GM18909 (cell line): ENCODE measurements at regions not wholly inside any gene's neighbourhood (a gene's known extent, or its start where the extent isn't known, plus 50 kb on each side); places are given as distances from the start of the nearest gene placed in this dataset.
"Not testable (repeated sequence)": the region's sequence is repeated elsewhere in the genome, so short reads cannot be mapped to it uniquely, and the experiment has no call there.

Experiments used
- ATAC-seq: cut with Tn5 transposase; IDR thresholded peaks from one replicate; pipeline ENCODE4 v1.9.1; 2021; ENCODE audit warnings: mild to moderate bottlenecking; ENCODE audit not compliant: unreplicated experiment, poor library complexity

- no peak for ATAC-seq
Observed at GRCh38 chr14:37650356-37651037, 55.1 kb downstream of the TTC6 start.

- ATAC-seq = no peak
Observed at GRCh38 chr14:37652042-37652441, 56.6 kb downstream of the TTC6 start.

DNA sequence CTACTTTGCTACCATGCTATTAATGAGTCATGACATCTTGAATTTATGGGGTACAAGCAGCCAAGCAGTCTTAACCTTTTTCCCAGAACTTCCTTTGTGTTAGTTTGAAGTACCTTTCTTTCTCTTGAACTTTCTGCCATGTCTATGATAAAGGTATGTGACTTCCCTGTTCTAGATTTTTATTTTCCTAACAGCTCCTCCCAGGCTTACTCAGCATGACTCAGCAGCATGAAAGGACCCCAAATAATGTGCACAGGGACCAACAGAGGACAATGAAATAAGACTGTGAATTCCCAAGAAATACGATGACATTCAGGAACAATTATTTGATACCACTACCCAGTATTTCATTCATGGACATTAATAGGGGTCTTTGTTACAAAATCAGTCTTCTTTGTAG, 60.0 kb downstream of the TTC6 start:
- no peak for ATAC-seq

- no peak for ATAC-seq
Observed at GRCh38 chr14:37658156-37658555, 62.7 kb downstream of the TTC6 start.

DNA sequence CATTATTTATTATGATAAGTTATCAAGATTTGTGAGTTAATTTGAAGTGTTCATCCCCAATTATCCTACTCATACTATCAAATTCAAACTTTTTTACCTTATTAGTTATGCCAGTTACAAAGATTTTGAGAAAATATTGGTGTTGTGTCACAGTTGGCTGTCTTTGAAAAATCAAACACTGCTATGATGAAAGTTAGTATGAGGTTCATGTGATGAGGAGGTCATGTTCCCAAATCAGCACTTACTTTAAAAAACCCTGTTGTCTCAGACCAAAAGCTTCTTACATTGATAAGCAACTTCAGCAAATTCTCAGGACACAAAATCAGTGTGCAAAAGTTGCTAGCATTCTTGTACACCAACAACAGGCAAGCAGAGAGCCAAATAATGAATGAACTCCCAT, 68.1 kb downstream of the TTC6 start:
- ATAC-seq = no peak

GRCh38 chr14:37665479-37665878, 70.0 kb downstream of the TTC6 start:
- no peak for ATAC-seq

DNA sequence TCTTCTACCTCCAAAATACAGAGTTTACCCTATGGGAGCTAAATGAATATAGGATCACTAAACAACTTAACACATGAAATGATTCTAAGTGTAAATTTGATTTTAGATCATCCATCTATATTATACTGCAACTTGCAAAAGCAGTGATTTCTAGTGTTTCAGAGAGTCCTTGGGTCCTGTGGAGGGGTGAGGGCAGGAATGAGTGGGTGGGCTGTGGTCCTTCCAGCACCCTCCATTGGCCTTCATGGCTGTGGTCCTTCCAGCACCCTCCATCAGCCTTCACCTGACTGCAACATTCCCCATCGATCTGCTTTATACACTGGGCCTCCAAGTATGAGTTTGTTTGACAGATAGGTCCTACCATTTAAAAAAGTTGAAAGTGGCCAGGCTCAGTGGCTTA, 70.5 kb downstream of the TTC6 start:
- ATAC-seq = no peak

GRCh38 chr14:37668646-37669045, 73.2 kb downstream of the TTC6 start:
- no peak for ATAC-seq

- no peak for ATAC-seq
Observed at GRCh38 chr14:37669242-37669641, 73.8 kb downstream of the TTC6 start.

- no peak for ATAC-seq
Observed at GRCh38 chr14:37673439-37673838, 78.0 kb downstream of the TTC6 start.

- ATAC-seq = no peak
Observed at GRCh38 chr14:37678916-37679315, 83.5 kb downstream of the TTC6 start.

DNA sequence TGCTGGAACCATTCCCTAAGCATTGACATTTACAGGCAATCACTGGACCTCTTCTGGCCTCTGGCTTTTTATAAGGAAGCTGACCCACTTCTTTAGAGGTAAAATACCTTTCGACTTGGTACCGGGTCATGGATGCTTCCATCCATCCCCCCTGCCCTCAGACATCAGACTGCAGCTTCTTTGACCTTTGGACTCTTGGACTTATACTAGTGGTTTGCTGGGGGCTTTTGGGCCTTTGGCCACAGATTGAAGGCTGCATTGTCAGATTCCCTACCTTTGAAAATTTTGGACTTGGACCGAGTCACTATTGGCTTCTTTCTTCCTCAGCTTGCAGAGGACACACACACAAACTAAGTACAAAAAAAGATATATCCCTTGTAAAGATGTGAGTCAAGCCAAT, 86.1 kb downstream of the TTC6 start:
- ATAC-seq = no peak

DNA sequence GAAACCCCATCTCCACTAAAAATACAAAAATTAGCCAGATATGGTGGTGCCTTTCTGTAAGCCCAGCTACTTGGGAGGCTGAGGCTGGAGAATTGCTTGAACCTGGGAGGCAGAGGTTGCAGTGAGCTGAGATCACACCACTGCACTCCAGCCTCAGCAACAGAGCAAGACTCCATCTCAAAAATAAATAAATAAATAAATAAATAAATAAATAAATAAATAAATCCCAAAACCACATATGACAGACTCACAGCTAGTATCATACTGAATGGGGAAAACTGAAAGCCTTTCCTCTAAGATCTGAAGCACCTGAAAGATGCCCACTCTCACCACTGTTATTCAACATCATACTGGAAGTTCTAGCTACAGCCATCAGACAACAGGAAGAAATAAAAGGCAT, 97.3 kb downstream of the TTC6 start:
- ATAC-seq = not testable (repeated sequence)

DNA sequence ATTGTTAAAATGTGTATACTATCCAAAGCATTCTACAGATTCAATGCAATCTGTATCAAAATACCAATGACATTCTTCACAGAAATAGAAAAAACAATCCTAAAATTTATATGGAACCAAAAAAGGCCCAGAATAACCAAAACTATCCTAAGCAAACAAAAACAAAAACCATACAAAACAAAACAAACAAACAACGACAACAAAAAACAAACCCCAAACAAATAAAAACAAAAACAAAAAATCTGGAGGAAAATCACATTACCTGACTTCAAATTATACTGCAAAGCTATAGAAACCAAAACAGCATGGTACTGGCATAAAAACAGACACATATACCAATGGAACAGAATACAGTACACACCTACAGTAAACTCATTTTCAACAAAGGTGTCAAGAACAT, 98.0 kb downstream of the TTC6 start:
- not testable (repeated sequence) for ATAC-seq

GRCh38 chr14:37695866-37696265, 100.4 kb downstream of the TTC6 start:
- ATAC-seq = no peak

GRCh38 chr14:37697489-37698121, 102.2 kb downstream of the TTC6 start:
- no peak for ATAC-seq

- no peak for ATAC-seq
Observed at GRCh38 chr14:37698840-37699777, 103.7 kb downstream of the TTC6 start.

- no peak for ATAC-seq
Observed at GRCh38 chr14:37707716-37708115, 112.3 kb downstream of the TTC6 start.

GRCh38 chr14:37708481-37708880, 113.1 kb downstream of the TTC6 start:
- no peak for ATAC-seq

- no peak for ATAC-seq
Observed at GRCh38 chr14:37709419-37710195, 114.2 kb downstream of the TTC6 start.
